GM18505 (cell line): ENCODE measurements at regions not wholly inside any gene's neighbourhood (a gene's known extent, or its start where the extent isn't known, plus 50 kb on each side); places are given as distances from the start of the nearest gene placed in this dataset.

ENCODE experiments used
- ATAC-seq: cut with Tn5 transposase; IDR thresholded peaks from one replicate; pipeline ENCODE4 v1.9.1; 2021; ENCODE audit not compliant: unreplicated experiment
- POLR2A ChIP-seq: IDR thresholded peaks from 4 replicates; pipeline ENCODE4 v1.6.1; 2011; ENCODE audit warnings: borderline replicate concordance; ENCODE audit not compliant: insufficient read depth, insufficient read length; ENCODE audit errors: extremely low read depth

GRCh38 chr2:23238011-23238657 is 146.8 kb upstream of the KLHL29 start:
- TF ChIP-seq POLR2A, result no peak
- ATAC-seq, result no peak

DNA sequence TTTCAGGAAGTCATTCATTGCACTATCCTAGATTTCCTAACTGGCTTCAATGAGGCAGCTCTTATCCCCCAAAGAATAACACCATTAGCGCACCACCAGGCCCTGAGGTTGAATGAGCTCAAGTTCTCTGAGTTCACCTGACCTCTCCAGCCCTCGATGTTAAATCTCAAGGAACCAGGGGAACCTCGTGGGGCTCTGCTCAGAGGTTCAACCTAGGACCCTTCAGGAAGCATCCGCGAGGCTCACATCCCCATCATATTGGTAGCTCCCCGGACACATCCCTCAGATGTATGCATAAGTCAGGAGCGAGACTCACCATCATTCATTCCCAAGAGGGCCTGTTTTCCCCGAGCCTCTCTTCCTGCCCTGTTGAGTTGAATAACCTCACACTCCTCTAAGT is 145.6 kb upstream of the KLHL29 start:
- TF ChIP-seq POLR2A, result no peak
- ATAC-seq, result no peak

- no peak for TF ChIP-seq POLR2A
- no peak for ATAC-seq
These were observed 143.9 kb upstream of the KLHL29 start for GRCh38 chr2:23241121-23241520.

- TF ChIP-seq POLR2A, result no peak
- no peak for ATAC-seq
These were observed 143.3 kb upstream of the KLHL29 start for GRCh38 chr2:23241611-23242245.

DNA sequence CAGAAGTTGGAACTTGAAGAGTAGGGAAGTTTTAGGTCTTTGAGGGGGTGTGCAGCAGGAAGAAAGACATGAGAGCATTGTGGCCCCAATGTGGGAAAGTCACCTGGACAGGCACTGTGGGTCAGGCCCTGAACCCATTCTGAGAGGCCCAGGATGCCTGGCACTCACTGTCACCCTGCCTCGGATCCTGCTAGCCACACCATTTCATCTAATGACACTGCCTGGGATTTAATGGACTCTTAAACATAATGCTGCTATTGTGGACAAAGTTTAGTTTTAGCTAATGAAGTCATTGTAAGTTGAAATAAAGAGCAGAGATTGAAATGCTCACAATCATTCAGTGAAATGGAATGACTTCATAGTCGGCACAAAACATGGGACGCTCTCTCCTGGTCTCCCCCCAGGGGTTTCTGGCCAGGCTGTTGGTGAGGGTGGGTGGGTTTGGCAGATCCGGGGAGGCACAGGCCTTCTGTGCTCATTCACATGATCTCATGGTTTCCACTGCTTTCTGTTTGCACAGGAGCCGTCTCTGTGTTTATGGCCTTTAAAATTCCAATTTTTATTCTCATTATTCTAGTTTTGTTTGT is 141.8 kb upstream of the KLHL29 start:
- no peak for ATAC-seq
- TF ChIP-seq POLR2A, result no peak

DNA sequence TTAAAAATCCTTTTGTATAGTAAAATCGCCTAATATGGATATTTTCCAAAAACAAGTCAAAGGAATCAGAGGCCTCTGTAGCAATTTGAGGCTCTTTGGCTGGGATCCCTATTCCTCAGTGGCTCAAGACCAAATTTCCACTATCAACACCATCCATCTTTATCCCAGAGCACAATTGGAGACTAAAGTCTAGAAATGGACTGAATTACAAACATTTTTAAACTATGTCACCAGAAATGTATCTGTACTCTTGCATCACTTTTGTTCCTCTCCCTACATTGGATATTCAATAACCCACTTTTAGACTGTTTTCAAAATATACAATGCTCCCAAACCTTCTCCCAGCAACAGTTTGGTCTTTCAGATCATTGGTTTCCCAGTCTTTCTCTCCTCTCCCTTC is 140.4 kb upstream of the KLHL29 start:
- no peak for TF ChIP-seq POLR2A
- ATAC-seq, result no peak

DNA sequence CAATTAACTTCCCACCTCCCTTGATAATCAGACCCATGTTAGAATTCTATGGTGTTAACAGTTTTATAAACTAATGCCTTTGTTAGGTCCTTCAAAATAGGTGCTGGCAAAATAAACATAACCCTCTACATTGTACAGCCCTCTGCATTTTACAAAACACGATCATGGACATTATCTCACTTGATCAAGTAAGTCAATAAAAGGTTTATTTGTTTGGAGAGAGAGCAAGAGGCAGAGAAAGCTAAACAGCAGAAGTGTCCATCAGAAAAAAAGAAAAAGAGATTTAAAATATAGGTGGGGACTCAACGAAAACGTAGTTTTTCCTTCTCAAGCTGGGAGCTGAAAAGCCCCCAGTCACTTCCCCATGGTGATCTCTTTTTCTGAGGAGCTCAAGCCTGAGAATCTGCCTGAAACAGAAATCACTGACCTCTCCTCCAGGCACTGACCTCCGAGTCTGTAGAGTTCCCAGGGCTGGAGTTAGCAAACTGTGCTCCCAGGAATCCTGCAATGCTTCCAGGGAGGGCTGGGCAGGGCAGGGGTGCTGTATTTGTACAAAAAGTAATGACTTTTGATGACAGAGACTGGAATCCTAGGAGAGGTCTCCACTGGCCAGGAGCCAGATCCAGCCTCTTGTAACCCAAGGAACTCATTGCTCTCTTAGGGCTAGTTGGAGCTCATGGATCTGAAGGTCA is 137.8 kb upstream of the KLHL29 start:
- TF ChIP-seq POLR2A, result no peak

DNA sequence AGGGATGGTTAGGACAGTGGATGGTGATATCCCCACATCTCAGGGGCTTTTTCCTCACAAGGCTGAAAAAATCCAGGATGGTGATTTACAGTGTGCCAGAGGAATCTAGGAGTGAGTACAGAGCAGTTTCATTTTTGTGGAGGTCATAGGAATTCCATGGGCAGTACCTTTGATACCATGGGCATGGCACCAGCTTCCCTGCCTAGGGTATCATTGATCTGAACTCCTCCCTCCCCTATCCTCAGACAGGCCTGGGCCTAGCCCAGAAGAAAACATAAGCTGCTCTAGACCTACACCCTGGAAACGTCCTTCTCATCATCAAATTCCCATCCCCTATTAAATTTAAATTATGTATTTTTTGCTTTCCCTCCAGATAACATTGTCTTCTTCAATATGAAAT is 136.3 kb upstream of the KLHL29 start:
- TF ChIP-seq POLR2A, result no peak
- no peak for ATAC-seq

More for the DNA sequence above, 137.8 kb upstream of the KLHL29 start:
- ATAC-seq, result no peak

GRCh38 chr2:23249348-23249747 is 135.6 kb upstream of the KLHL29 start:
- no peak for ATAC-seq
- no peak for TF ChIP-seq POLR2A

- TF ChIP-seq POLR2A, result no peak
- no peak for ATAC-seq
These were observed 134.6 kb upstream of the KLHL29 start for GRCh38 chr2:23250371-23250770.

GRCh38 chr2:23256643-23257042 is 128.3 kb upstream of the KLHL29 start:
- no peak for TF ChIP-seq POLR2A
- no peak for ATAC-seq

DNA sequence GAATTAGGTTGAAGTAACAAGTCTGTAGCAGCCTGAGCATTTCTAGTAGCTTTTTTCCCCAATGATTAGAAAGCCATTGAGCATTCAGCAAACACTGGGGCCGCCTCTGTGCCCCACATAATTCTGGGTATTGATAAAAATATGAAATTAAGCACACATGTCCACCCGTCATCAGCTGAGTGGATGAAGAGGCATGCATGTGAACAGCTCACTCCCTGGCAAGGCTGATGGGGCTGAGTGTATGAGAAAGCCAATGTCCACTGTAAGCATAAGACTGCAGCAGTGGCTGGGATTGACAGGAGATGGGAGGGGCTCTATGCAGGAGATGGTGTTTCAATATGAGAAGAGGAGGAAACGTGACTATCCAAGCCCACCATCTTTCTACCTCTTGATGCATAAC is 124.4 kb upstream of the KLHL29 start:
- no peak for TF ChIP-seq POLR2A
- ATAC-seq, result no peak

DNA sequence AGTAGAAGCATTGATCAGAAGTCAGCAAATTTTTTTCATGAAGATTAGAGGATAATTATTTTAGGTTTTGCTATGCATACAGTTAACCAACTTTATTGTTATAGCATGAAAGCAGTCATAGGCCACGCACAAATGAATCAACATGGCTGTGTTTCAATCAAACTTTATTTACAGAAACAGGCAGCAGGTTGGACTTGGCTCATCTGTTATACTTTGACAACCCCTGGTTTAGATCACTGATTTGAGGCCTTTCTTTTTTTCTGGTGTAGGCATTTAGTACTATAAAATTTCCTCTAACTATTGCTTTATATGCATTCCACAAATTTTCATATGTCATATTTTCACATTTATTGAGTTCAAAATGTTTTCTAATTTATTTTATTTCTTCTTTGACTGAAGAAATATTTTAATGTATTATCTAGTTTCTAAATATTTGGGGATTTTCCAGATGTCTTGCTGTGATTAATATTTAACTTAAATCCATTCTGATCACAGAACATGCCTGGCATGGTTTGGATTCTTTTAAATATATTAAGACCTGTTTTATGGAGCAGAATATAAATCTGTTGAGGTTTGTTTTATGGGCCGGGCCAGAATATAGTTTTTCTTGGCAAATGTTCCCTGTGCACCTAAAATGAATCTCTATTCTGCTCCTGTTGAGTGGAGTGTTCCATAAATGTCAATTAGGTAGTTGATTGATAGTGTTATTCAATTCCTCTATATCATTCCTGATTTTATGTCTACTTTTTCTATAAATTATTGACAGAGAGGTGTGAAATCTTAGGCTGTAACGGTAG is 116.3 kb upstream of the KLHL29 start:
- TF ChIP-seq POLR2A, result no peak
- no peak for ATAC-seq

- ATAC-seq, result no peak
- no peak for TF ChIP-seq POLR2A
These were observed 115.2 kb upstream of the KLHL29 start for GRCh38 chr2:23269747-23270146.

- ATAC-seq, result no peak
- TF ChIP-seq POLR2A, result no peak
These were observed 114.2 kb upstream of the KLHL29 start for GRCh38 chr2:23270810-23271209.
